Esophagus squamous epithelium (tissue), 4 donors: ENCODE measurements at regions not wholly inside any gene's neighbourhood (a gene's known extent, or its start where the extent isn't known, plus 50 kb on each side); places are given as distances from the start of the nearest gene placed in this dataset.

ENCODE experiments used
- CTCF ChIP-seq, 6 experiments: fragments of 450-650 bp in 4 of 6; fragments of 200-600 bp in 2 of 6; sonication (generic) in 2 of 6; IDR thresholded peaks; one replicate each; pipeline ENCODE4 v1.5.1; 2016 to 2019; ENCODE audit warnings: antibody characterized with exemption in 6 of 6, mild to moderate bottlenecking in 4 of 6, moderate library complexity in 4 of 6
- POLR2A ChIP-seq, 4 donors: fragments of 450-650 bp; IDR thresholded peaks; one replicate each; pipeline ENCODE4 v1.6.1; 2017; ENCODE audit warnings: antibody characterized with exemption in 4 of 4, mild to moderate bottlenecking in 4 of 4, moderate library complexity in 3 of 4

DNA sequence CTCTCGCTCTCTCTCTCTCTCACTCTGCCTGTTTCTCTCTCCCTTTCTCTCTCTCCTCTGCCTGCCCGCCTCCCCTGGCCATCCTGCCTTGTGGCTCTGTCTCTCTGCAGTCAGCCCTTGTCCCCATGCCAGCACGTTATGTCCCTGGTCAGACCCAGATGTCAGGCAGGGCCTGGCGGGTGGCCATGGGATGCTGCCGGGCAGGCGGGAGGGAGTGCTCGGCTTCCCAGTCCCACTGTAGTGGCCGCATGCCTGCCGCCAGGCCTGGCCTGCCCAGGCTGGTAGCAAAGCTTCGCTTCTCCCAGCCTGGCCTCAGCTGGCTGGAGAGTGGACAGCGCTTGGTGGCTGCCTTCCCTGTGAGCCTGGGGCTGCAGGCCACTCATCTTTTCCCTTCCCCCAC is 121.5 kb upstream of the ZNF716 start:
- TF ChIP-seq CTCF (IDR thresholded peaks at IDR 0.05) (no peak), POLR2A (IDR thresholded peaks at IDR 0.05) (no peak)
